Activated CD8-positive, alpha-beta T cell treated with anti-CD3 and anti-CD28 coated beads for 36 hours (primary cell): ENCODE measurements at regions not wholly inside any gene's neighbourhood (a gene's known extent, or its start where the extent isn't known, plus 50 kb on each side); places are given as distances from the start of the nearest gene placed in this dataset.

Experiments
- ATAC-seq: fragments of 200-7000 bp; cut with Tn5 transposase; one replicate; pipeline ENCODE4 v1.10.0; 2021; ENCODE audit warnings: mild to moderate bottlenecking, moderate library complexity
- CTCF ChIA-PET: fragments of 350-600 bp; sonication (Branson Sonifier 250); formaldehyde crosslinking; loops from one replicate; lab custom pipeline; 2021; ENCODE audit warnings: antibody characterized with exemption; lab: Charles Lee
- POLR2A ChIA-PET: fragments of 350-600 bp; sonication (Branson Sonifier 250); formaldehyde crosslinking; loops from one replicate; lab custom pipeline; 2021; ENCODE audit warnings: antibody characterized with exemption; lab: Charles Lee
- DNase-seq: peaks from one replicate; pipeline ENCODE4 v3.0.0-alpha.2; 2020
- H3K27ac Mint-ChIP-seq: one replicate; pipeline ENCODE4 v1.8.0; 2021; ENCODE audit warnings: mild to moderate bottlenecking, mixed read lengths
- H3K27me3 Mint-ChIP-seq: one replicate; pipeline ENCODE4 v1.8.0; 2021; ENCODE audit warnings: mixed read lengths
- H3K36me3 Mint-ChIP-seq: one replicate; pipeline ENCODE4 v1.8.0; 2021; ENCODE audit warnings: low read depth, mixed read lengths
- H3K4me1 Mint-ChIP-seq: one replicate; pipeline ENCODE4 v1.8.0; 2021; ENCODE audit warnings: low read depth, mixed read lengths
- H3K4me3 Mint-ChIP-seq: one replicate; pipeline ENCODE4 v1.8.0; 2021; ENCODE audit warnings: mild to moderate bottlenecking, moderate library complexity, mixed read lengths
- H3K9me3 Mint-ChIP-seq: one replicate; pipeline ENCODE4 v1.8.0; 2021; ENCODE audit warnings: mixed read lengths
- intact Hi-C: fragments of 100-400 bp; cut with micrococcal nuclease; formaldehyde crosslinking; loops from one replicate; pipeline ENCODE4 v1.10.0; 2022
- TF ChIP-seq, protein P1 (sequence below): fragments of 200-600 bp; IDR thresholded peaks from one replicate; pipeline ENCODE4 v1.8.0; 2022; ENCODE audit warnings: antibody characterized with exemption, mild to moderate bottlenecking

DNA sequence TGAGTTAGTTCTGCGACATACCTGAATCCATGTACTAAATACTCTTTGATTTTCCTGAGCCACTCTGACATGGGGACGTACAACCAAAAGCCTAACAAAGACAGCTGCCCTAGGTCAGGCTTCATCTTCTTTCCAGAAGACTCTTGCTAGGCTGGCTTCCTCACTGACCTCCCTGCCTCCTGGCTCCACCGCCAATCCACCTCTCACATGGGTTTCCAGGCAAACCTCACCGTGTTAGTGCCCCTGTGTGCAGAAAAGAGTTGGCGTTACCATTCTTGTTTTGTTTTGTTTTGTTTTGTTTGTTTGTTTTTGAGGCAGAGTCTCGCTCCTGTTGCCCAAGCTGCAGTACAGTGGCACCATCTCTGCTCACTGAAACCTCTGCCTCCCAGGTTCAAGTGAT lies 135.3 kb downstream of the WSCD1 start:
- H3K4me1 Mint-ChIP-seq = no peaks in the 10 kb centered on the region
- DNase-seq (no peak), ATAC-seq (no peak)
- intact Hi-C loops = no loop called here
- no peaks in the 10 kb centered on the region for H3K9me3 Mint-ChIP-seq
- ChIA-PET CTCF (no interaction called here), POLR2A (no interaction called here)
- no peak overlapping the region for H3K4me3 Mint-ChIP-seq
- H3K27ac Mint-ChIP-seq = no peak overlapping the region
- H3K36me3 Mint-ChIP-seq = no peaks in the 10 kb centered on the region
- TF ChIP-seq, protein P1, sequence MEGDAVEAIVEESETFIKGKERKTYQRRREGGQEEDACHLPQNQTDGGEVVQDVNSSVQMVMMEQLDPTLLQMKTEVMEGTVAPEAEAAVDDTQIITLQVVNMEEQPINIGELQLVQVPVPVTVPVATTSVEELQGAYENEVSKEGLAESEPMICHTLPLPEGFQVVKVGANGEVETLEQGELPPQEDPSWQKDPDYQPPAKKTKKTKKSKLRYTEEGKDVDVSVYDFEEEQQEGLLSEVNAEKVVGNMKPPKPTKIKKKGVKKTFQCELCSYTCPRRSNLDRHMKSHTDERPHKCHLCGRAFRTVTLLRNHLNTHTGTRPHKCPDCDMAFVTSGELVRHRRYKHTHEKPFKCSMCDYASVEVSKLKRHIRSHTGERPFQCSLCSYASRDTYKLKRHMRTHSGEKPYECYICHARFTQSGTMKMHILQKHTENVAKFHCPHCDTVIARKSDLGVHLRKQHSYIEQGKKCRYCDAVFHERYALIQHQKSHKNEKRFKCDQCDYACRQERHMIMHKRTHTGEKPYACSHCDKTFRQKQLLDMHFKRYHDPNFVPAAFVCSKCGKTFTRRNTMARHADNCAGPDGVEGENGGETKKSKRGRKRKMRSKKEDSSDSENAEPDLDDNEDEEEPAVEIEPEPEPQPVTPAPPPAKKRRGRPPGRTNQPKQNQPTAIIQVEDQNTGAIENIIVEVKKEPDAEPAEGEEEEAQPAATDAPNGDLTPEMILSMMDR = no peak
- H3K27me3 Mint-ChIP-seq = peaks cover 22% of the 10 kb centered on the region

DNA sequence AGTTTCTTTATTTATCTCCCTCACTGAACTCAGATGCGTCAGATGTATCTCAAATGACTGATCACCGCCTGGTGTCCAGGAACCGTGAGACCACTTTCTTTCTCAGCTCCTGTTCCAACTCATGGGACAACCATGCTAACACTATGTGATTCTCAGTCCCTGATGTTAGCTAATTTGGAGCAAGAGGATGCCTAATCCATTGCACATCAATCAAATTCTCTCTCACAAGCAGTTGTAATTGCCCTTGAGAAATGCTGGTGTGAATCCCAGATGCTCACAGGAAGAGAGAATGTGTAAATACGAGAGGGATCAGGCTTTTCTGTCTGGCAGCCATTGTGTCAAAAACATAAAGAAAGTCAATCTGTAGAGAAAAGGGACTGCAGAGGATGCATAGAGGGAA lies 134.9 kb downstream of the WSCD1 start:
- no peak for DNase-seq
- H3K4me1 Mint-ChIP-seq = no peaks in the 10 kb centered on the region
- TF ChIP-seq, protein P1 = no peak
- no peak for ATAC-seq
- no peak overlapping the region for H3K27ac Mint-ChIP-seq
- ChIA-PET CTCF (no interaction called here), POLR2A (no interaction called here)
- peaks cover 22% of the 10 kb centered on the region for H3K27me3 Mint-ChIP-seq
- H3K9me3 Mint-ChIP-seq = no peaks in the 10 kb centered on the region
- H3K4me3 Mint-ChIP-seq = no peak overlapping the region
- intact Hi-C loops = no loop called here
- no peaks in the 10 kb centered on the region for H3K36me3 Mint-ChIP-seq

DNA sequence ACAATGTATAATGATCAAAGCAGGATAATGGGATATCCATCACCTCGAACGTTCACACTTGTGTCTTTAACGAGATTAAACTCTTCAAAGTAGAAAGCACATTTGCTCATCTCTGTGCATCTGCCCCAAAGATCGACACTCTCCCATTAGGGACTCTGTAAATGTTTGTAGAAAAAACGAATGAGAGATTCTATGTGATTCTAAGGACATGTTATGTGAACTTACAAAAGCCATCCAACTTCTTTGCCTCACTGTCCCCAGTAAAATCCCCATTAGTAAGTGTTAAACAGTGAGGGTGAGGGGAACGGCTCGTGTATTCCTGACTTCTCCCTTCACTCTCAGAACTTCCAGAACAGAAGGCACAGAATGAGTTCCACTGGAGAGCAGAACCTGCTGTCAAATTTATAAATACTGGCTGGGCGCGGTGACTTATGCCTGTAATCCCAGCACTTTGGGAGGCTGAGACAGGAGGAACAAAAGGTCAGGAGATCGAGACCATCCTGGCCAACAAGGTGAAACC lies 134.1 kb downstream of the WSCD1 start:
- ChIA-PET POLR2A (no interaction called here), CTCF (no interaction called here)
- Mint-ChIP-seq H3K27me3 (peaks cover 17% of the 10 kb centered on the region), H3K9me3 (no peaks in the 10 kb centered on the region), H3K27ac (no peak overlapping the region), H3K4me1 (no peaks in the 10 kb centered on the region), H3K4me3 (no peak overlapping the region), H3K36me3 (no peaks in the 10 kb centered on the region)
- TF ChIP-seq, protein P1 = no peak
- intact Hi-C loops = no loop called here
- DNase-seq = no peak
- ATAC-seq = no peak

DNA sequence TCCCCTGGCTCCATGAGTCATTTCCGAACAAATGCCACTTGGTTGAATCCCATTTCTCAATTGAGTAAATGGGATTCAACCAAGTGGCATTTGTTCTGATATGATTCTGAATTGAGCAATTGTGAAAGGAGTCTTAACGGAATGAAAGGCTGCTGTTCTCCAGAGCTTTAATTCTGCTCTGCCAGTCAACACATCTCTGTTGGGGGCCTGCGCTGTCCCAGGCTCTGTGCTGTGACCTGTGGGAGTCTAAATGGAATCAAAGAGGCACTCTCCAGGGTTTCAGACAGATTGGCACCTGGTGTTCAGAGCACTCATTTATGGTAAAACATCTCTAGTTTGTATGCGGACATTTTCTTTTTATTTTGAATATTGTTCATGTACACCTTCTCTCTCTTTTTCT lies 126.2 kb downstream of the WSCD1 start:
- Mint-ChIP-seq H3K9me3 (peaks cover 7% of the 10 kb centered on the region), H3K36me3 (no peaks in the 10 kb centered on the region), H3K27ac (no peak overlapping the region), H3K27me3 (peaks cover 6% of the 10 kb centered on the region), H3K4me1 (no peaks in the 10 kb centered on the region), H3K4me3 (no peak overlapping the region)
- DNase-seq (no peak), ATAC-seq (no peak)
- TF ChIP-seq, protein P1 = no peak
- ChIA-PET POLR2A (no interaction called here), CTCF (no interaction called here)
- intact Hi-C loops = no loop called here

DNA sequence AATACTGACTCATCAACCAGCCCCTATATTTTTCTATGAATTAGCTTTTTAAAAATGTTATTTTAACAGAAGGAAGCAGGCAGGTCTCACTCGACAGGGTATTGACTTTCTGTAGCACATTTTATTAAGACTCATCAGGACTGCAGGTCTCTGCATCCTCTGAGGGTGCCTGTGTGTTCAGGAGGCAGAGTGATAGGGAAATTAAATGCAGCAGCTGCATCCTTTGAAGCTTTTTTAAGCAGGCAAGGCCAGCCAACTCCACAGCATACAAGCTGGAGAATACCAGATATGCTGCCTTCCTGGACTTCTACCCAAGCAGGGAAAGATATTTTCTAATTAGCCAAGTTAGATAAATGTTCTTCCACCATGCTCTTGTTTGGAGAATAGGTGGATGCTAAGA lies 124.9 kb downstream of the WSCD1 start:
- DNase-seq (no peak), ATAC-seq (no peak)
- ChIA-PET POLR2A (no interaction called here), CTCF (no interaction called here)
- Mint-ChIP-seq H3K9me3 (peaks cover 7% of the 10 kb centered on the region), H3K4me3 (no peak overlapping the region), H3K4me1 (no peaks in the 10 kb centered on the region), H3K36me3 (no peaks in the 10 kb centered on the region), H3K27ac (no peak overlapping the region), H3K27me3 (peaks cover 4% of the 10 kb centered on the region)
- intact Hi-C loops = no loop called here
- TF ChIP-seq, protein P1 = no peak
